ENCODE measurements at regions not wholly inside any gene's neighbourhood (a gene's known extent, or its start where the extent isn't known, plus 50 kb on each side); places are given as distances from the start of the nearest gene placed in this dataset.
"Not testable (repeated sequence)": the region's sequence is repeated elsewhere in the genome, so short reads cannot be mapped to it uniquely, and the experiment has no call there.

- intact Hi-C loops (cut with DNase I): no loop called here
- ATAC-seq (ENCODE audit: poor library complexity): no peak
- DNase-seq: peak; percentile 36
Observed at GRCh38 chr17:77328823-77329740, 188.3 kb downstream of the SEC14L1 start.

- intact Hi-C loops (cut with DNase I): loop anchor here (2.0 to 10.0 kb wide), 3 partner anchors 55 to 165 kb away; no protein-coding TSS in a partner anchor
- no peak for ATAC-seq (ENCODE audit: poor library complexity)
- peak; percentile 35 for DNase-seq
Observed at GRCh38 chr17:77329741-77330531, 189.2 kb downstream of the SEC14L1 start.

- DNase-seq: peak; percentile 23
- no peak for ATAC-seq (ENCODE audit: poor library complexity)
- intact Hi-C loops (cut with DNase I): loop anchor here (2.0 to 10.0 kb wide), 3 partner anchors 54 to 164 kb away; no protein-coding TSS in a partner anchor
Observed at GRCh38 chr17:77330602-77331081, 189.9 kb downstream of the SEC14L1 start.

GRCh38 chr17:77331301-77331864, 190.6 kb downstream of the SEC14L1 start:
- intact Hi-C loops (cut with DNase I): loop anchor here (2.0 to 10.0 kb wide), 3 partner anchors 53 to 163 kb away; no protein-coding TSS in a partner anchor
- DNase-seq (peak; percentile 97), ATAC-seq (ENCODE audit: poor library complexity) (peak; percentile 95)

GRCh38 chr17:77332034-77332971, 191.5 kb downstream of the SEC14L1 start:
- peak; percentile 24 for DNase-seq
- intact Hi-C loops (cut with DNase I): loop anchor here (5.0 to 10.0 kb wide), 2 partner anchors 52 to 95 kb away; no protein-coding TSS in a partner anchor
- ATAC-seq (ENCODE audit: poor library complexity): no peak

GRCh38 chr17:77332981-77333685, 192.4 kb downstream of the SEC14L1 start:
- DNase-seq: peak; percentile 30
- intact Hi-C loops (cut with DNase I): loop anchor here (5.0 to 10.0 kb wide), 2 partner anchors 52 to 94 kb away; no protein-coding TSS in a partner anchor

GRCh38 chr17:77337150-77337549, 196.4 kb downstream of the SEC14L1 start:
- intact Hi-C loops (cut with DNase I): loop anchor here (10.0 kb wide), 1 partner anchor 48 kb away; no protein-coding TSS in a partner anchor
- ATAC-seq (ENCODE audit: poor library complexity): no peak
- DNase-seq: no peak

More at GRCh38 chr17:77332981-77333685, 192.4 kb downstream of the SEC14L1 start:
- ATAC-seq (ENCODE audit: poor library complexity): no peak

GRCh38 chr17:77341069-77341541, 200.3 kb downstream of the SEC14L1 start:
- intact Hi-C loops (cut with DNase I): no loop called here
- DNase-seq (no peak), ATAC-seq (ENCODE audit: poor library complexity) (no peak)

- ATAC-seq (ENCODE audit: poor library complexity); intact Hi-C loops (cut with DNase I); DNase-seq: not testable (repeated sequence)
Observed at GRCh38 chr17:77342656-77342990, 201.9 kb downstream of the SEC14L1 start.

GRCh38 chr17:77343031-77343800, 202.4 kb downstream of the SEC14L1 start:
- intact Hi-C loops (cut with DNase I): no loop called here
- no peak for DNase-seq
- no peak for ATAC-seq (ENCODE audit: poor library complexity)

GRCh38 chr17:77344038-77344437, 203.3 kb downstream of the SEC14L1 start:
- intact Hi-C loops (cut with DNase I): no loop called here
- no peak for DNase-seq
- no peak for ATAC-seq (ENCODE audit: poor library complexity)

- DNase-seq: peak; percentile 65
- peak; percentile 35 for ATAC-seq (ENCODE audit: poor library complexity)
- intact Hi-C loops (cut with DNase I): no loop called here
Observed at GRCh38 chr17:77345260-77345910, 204.6 kb downstream of the SEC14L1 start.

GRCh38 chr17:77346765-77347164, 206.0 kb downstream of the SEC14L1 start:
- ATAC-seq (ENCODE audit: poor library complexity) (no peak), DNase-seq (no peak)
- intact Hi-C loops (cut with DNase I): no loop called here

GRCh38 chr17:77347544-77347943, 206.8 kb downstream of the SEC14L1 start:
- DNase-seq (no peak), ATAC-seq (ENCODE audit: poor library complexity) (no peak)
- intact Hi-C loops (cut with DNase I): no loop called here

- DNase-seq (no peak), ATAC-seq (ENCODE audit: poor library complexity) (peak; percentile 18)
- intact Hi-C loops (cut with DNase I): loop anchor here (5.0 kb wide), 1 partner anchor 72 kb away; no protein-coding TSS in a partner anchor
Observed at GRCh38 chr17:77349976-77350830, 209.4 kb downstream of the SEC14L1 start.

Measured in Right ventricle myocardium superior (tissue), 1 donor.